Fibroblast of villous mesenchyme (primary cell): ENCODE measurements at regions not wholly inside any gene's neighbourhood (a gene's known extent, or its start where the extent isn't known, plus 50 kb on each side); places are given as distances from the start of the nearest gene placed in this dataset.

Experiments used
- DNase-seq: peaks from one replicate; pipeline ENCODE4 v3.0.0-alpha.2; 2010; ENCODE audit warnings: low read depth
- H3K4me3 ChIP-seq: 2 replicates; pipeline ENCODE4 v1.5.1; 2011; ENCODE audit warnings: low read depth, mild to moderate bottlenecking, low read length
- CTCF ChIP-seq: IDR thresholded peaks from 2 replicates; pipeline ENCODE4 v1.5.1; 2012; ENCODE audit warnings: low read depth, mild to moderate bottlenecking, low read length; ENCODE audit not compliant: insufficient read depth

- TF ChIP-seq CTCF, result no peak
- no peak overlapping the region for H3K4me3 ChIP-seq
- no peak for DNase-seq
Measured at GRCh38 chr12:88698471-88698870, 118.2 kb upstream of the KITLG start.

GRCh38 chr12:88693837-88694445, 113.7 kb upstream of the KITLG start:
- no peak for DNase-seq
- H3K4me3 ChIP-seq, result no peak overlapping the region
- no peak for TF ChIP-seq CTCF

- peak; percentile 16 for DNase-seq
- H3K4me3 ChIP-seq, result no peak overlapping the region
- TF ChIP-seq CTCF, result no peak
Measured at GRCh38 chr12:88691811-88692210, 111.5 kb upstream of the KITLG start.

- H3K4me3 ChIP-seq, result no peak overlapping the region
- no peak for TF ChIP-seq CTCF
- no peak for DNase-seq
Measured at GRCh38 chr12:88684610-88685009, 104.3 kb upstream of the KITLG start.

- no peak for DNase-seq
- no peak overlapping the region for H3K4me3 ChIP-seq
- no peak for TF ChIP-seq CTCF
Measured at GRCh38 chr12:88684170-88684569, 103.9 kb upstream of the KITLG start.

- no peak for TF ChIP-seq CTCF
- DNase-seq, result no peak
- no peak overlapping the region for H3K4me3 ChIP-seq
Measured at GRCh38 chr12:88683628-88684027, 103.4 kb upstream of the KITLG start.

GRCh38 chr12:88681271-88681670, 101.0 kb upstream of the KITLG start:
- no peak for DNase-seq
- no peak overlapping the region for H3K4me3 ChIP-seq
- TF ChIP-seq CTCF, result no peak
